GM21390 (cell line): ENCODE measurements at regions not wholly inside any gene's neighbourhood (a gene's known extent, or its start where the extent isn't known, plus 50 kb on each side); places are given as distances from the start of the nearest gene placed in this dataset.
A peak's percentile ranks its signal among the peaks of the same experiment; 100 is the strongest.

ENCODE experiments used
- ATAC-seq: cut with Tn5 transposase; IDR thresholded peaks from one replicate; pipeline ENCODE4 v1.9.1; 2021; ENCODE audit not compliant: unreplicated experiment

DNA sequence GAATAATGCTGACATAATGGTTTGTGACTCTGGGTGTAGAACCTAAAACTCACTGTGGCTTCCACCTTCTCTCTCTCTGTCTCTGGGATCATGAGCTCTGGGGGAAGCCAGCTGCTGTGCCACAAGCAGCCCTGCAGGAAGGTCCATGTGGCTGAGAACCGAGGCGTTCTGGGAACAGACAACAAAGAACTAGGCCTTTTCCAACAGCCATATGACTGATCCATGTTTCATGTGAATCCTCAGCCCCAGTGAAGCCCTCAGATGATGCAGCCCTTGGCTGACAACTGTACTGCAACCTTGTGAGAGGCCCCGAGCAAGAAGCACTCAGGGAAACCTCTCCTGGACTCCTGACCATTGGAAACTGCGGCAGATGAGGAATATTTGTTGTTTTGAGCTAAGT, 56.6 kb downstream of the HLA-G start:
- ATAC-seq = no peak

DNA sequence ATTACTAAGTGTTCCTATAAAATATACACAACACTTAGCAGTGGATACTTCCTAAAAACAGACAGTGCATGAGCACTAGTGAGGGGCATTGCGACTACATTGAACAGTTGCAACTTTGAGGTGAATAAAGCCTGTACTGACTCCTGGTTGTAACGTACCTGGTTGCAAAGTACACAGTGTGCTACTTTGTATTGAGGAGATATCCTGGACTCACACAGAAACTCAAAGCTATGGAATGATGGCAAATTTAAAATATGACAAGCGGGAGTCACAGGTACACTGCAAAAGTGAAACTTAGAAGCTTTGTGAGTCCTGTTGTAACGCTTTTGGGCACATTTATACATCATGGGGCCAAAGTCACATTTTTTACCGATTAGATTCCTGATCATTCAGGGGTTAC, 55.6 kb upstream of the HLA-A start:
- ATAC-seq = no peak

DNA sequence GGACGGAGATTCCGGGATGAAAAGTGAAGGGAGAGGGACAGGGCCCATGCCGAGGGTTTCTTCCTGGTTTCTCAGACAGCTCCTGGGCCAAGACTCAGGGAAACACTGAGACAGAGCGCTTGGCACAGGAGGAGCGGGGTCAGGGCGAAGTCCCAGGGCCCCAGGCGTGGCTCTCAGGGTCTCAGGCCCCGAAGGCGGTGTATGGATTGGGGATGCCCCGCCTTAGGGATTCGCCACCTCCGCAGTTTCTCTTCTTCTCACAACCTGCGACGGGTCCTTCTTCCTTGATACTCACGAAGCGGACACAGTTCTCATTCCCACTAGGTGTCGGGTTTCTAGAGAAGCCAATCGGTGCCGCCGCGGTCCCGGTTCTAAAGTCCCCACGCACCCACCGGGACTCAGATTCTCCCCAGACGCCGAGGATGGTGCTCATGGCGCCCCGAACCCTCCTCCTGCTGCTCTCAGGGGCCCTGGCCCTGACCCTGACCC, 55.0 kb upstream of the HLA-A start:
- peak; percentile 32 for ATAC-seq

DNA sequence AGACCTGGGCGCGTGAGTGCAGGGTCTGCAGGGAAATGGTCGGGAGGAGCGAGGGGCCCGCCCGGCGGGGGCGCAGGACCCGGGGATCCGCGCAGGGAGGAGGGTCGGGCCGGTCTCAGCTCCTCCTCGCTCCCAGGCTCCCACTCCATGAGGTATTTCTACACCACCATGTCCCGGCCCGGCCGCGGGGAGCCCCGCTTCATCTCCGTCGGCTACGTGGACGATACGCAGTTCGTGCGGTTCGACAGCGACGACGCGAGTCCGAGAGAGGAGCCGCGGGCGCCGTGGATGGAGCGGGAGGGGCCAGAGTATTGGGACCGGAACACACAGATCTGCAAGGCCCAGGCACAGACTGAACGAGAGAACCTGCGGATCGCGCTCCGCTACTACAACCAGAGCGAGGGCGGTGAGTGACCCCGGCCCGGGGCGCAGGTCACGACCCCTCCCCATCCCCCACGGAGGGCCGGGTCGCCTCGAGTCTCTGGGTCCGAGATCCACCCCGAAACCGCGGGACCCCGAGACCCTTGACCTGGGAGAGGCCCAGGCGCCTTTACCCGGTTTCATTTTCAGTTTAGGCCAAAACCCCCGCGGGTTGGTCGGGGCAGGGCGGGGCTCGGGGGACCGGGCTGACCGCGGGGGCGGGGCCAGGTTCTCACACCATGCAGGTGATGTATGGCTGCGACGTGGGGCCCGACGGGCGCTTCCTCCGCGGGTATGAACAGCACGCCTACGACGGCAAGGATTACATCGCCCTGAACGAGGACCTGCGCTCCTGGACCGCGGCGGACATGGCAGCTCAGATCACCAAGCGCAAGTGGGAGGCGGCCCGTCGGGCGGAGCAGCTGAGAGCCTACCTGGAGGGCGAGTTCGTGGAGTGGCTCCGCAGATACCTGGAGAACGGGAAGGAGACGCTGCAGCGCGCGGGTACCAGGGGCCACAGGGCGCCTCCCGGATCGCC, 54.2 kb upstream of the HLA-A start:
- ATAC-seq = peak; percentile 73
